GM12864 (cell line): ENCODE measurements at regions not wholly inside any gene's neighbourhood (a gene's known extent, or its start where the extent isn't known, plus 50 kb on each side); places are given as distances from the start of the nearest gene placed in this dataset.

Experiments used
- DNase-seq: peaks from one replicate; pipeline ENCODE4 v3.0.0-alpha.2; 2011; ENCODE audit warnings: low read depth
- H3K4me3 ChIP-seq: 2 replicates; pipeline ENCODE4 v1.5.1; 2011; ENCODE audit warnings: mild to moderate bottlenecking, low read depth, low read length, control low read depth
- TF ChIP-seq, protein P1 (sequence below): IDR thresholded peaks from 2 replicates; pipeline ENCODE4 v1.5.1; 2011; ENCODE audit warnings: low read depth, mild to moderate bottlenecking, moderate library complexity, low read length, control low read depth, inconsistent platforms; ENCODE audit errors: missing control alignments

DNA sequence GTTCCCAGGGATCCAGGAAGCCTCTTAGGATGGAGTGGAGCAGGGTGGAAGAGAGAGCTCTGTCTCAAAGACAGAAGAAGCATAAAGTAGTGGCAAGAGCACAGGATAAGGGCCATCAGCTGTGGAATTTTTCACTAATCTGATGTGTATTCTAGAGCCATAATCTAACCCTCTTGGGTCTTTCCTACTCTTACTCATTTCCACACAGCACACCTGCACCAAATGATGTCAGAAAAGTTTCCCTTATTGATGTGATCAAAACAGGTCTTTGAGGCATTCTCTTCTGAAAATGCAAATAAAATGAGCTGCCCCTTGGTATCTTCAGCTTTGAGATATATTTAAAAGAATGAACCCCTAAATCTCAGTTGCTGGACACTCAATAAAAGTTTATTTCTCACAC is 415.1 kb upstream of the CHST9 start:
- TF ChIP-seq, protein P1, sequence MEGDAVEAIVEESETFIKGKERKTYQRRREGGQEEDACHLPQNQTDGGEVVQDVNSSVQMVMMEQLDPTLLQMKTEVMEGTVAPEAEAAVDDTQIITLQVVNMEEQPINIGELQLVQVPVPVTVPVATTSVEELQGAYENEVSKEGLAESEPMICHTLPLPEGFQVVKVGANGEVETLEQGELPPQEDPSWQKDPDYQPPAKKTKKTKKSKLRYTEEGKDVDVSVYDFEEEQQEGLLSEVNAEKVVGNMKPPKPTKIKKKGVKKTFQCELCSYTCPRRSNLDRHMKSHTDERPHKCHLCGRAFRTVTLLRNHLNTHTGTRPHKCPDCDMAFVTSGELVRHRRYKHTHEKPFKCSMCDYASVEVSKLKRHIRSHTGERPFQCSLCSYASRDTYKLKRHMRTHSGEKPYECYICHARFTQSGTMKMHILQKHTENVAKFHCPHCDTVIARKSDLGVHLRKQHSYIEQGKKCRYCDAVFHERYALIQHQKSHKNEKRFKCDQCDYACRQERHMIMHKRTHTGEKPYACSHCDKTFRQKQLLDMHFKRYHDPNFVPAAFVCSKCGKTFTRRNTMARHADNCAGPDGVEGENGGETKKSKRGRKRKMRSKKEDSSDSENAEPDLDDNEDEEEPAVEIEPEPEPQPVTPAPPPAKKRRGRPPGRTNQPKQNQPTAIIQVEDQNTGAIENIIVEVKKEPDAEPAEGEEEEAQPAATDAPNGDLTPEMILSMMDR: no peak
- no peak for DNase-seq
- no peak overlapping the region for H3K4me3 ChIP-seq

DNA sequence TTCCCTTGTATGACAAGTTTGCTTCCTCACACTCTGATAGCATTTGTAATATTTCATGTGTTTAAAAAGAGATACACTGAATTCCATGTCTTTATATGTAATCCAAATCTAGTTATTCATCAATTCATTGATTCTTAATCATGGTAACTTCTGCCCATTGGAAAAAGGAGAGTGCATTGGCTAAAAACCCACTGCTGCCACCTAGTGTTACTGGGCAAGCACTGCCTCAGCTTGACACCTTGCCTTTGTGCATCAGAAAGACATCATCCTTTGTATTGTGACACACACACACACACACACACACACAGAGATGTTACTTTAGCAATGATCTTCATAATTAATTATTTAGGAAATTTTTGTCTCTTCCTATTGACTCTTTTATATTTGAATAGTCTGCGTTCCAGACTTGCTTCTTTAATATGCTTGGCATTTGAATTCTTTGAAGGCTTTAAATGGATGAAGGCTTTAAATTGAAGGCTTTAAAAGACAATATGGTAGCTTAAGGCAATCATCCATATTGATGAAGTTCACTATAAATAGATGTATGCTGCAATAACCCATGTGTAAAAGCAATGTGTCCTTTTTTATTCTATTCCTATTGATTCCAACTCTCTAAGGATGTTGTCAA is 414.2 kb upstream of the CHST9 start:
- TF ChIP-seq, protein P1: peak; percentile 92
- no peak overlapping the region for H3K4me3 ChIP-seq
- no peak for DNase-seq

GRCh38 chr18:27595113-27595838 is 410.2 kb upstream of the CHST9 start:
- H3K4me3 ChIP-seq: no peak overlapping the region
- no peak for DNase-seq
- TF ChIP-seq, protein P1: no peak

DNA sequence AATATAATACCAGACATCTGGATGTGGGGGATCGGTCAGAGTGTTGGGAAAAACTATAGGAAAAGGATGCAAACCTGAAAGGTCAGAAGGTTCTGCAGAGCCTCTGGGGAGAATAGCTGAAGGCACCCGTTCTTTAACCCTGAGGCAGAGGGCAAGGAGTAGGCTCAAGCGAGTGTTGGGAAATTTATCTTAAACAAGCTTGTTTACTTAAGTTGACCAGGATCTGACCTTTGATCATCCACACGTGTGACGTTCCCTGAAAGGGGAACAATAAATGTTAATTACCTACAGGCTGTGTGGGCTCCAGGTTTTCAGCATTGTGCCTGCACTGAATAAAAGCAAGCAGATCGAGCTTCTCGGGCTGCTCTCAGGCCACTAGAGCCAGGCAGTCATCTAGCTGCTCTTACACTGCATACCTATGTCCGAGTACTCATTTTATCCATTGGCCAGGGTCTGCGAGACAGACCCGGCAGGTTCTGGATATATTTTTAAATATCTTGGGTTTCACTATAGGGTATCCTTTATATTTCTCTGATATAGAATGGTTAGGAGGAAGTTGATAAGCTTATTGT is 400.6 kb upstream of the CHST9 start:
- TF ChIP-seq, protein P1: no peak
- H3K4me3 ChIP-seq: no peak overlapping the region
- DNase-seq: no peak

- TF ChIP-seq, protein P1: no peak
- no peak overlapping the region for H3K4me3 ChIP-seq
- no peak for DNase-seq
Observed at GRCh38 chr18:27583466-27583865, 398.4 kb upstream of the CHST9 start.

DNA sequence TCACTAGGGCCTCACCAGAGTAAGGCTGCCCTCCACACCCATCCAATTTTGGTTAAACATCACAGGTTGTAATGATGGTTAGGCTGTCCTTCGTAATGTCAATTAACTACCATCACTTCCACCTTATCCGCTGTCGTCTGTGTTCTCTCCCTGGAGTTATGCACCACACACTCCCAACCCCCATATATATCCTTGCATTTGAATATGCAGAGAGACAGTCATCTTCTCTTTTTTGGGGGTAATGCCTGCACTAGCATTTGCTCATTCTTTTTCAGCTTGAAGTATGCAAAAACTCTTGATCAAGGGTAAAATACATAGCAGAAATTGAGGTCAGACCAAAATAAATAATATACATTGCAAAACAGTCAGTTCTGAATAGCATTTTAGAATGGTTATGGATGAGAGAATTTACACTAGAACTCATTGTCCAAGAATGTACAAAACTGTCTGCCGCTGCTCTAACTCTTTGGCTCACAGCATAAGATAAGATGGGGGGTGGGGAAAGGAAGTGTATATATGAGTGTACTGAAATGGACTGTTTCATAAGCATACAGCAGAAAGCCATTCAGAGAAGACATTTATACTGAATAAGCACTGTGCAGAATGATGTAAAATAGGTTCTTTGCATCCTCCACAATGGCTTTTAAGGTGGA is 397.8 kb upstream of the CHST9 start:
- H3K4me3 ChIP-seq: no peak overlapping the region
- no peak for DNase-seq
- TF ChIP-seq, protein P1: no peak
